Pancreas (tissue), 10 donors: ENCODE measurements at regions not wholly inside any gene's neighbourhood (a gene's known extent, or its start where the extent isn't known, plus 50 kb on each side); places are given as distances from the start of the nearest gene placed in this dataset.

Experiments
- ATAC-seq, 4 donors: fragments of 200-7000 bp; cut with Tn5 transposase; one replicate each; pipeline versions ENCODE4 v1.8.0 to v1.9.1; 2020; ENCODE audit warnings: mild to moderate bottlenecking in 4 of 4, moderate library complexity in 4 of 4
- DNase-seq, 6 donors: peaks; one replicate each; pipeline ENCODE4 v3.0.0-alpha.2; 2020
- FAIRE-seq: peaks from 2 replicates; lab custom pipeline; 2012; peaks lifted over from hg19 to GRCh38; lab: Jason Lieb, UNC
- H3K27ac ChIP-seq, 4 donors: fragments of 200-600 bp; sonication (generic); 1 replicate in 3 of 4; 2 replicates in 1 of 4; pipeline versions ENCODE4 v1.5.0 to v1.8.0; 2020
- H3K27me3 ChIP-seq, 4 donors: fragments of 200-600 bp; one replicate each; pipeline ENCODE4 v1.8.0; 2021
- H3K36me3 ChIP-seq, 3 donors: fragments of 200-600 bp; sonication (generic) in 1 of 3; one replicate each; pipeline versions ENCODE4 v1.5.0 to v1.8.0; 2020 to 2021
- H3K4me1 ChIP-seq, 3 donors: fragments of 200-600 bp; one replicate each; pipeline ENCODE4 v1.8.0; 2021
- H3K4me3 ChIP-seq, 4 donors: fragments of 200-600 bp; sonication (generic) in 2 of 4; one replicate each; pipeline versions ENCODE4 v1.5.0 to v1.8.0; 2020 to 2021
- H3K9me3 ChIP-seq, 4 donors: fragments of 200-600 bp; one replicate each; pipeline ENCODE4 v1.8.0; 2021
- WGBS, 2 donors: extraction: QIAGEN DNeasy Blood & Tissue Kit; methylation state at CpG; one replicate each; pipeline ENCODE4 v1.1.7; 2013; 5-methylcytosine and 5-hydroxymethylcytosine counted together
- intact Hi-C, 3 donors: fragments of 100-400 bp; cut with DNase I; formaldehyde crosslinking; loops; one replicate each; pipeline versions ENCODE4 v1.11.1 to v1.14.2; 2022
- TF ChIP-seq, protein P1 (sequence below), 4 donors: fragments of 200-600 bp; sonication (generic) in 3 of 4; IDR thresholded peaks; one replicate each; pipeline versions ENCODE4 v1.5.0 to v1.8.0; 2021; ENCODE audit warnings: antibody characterized with exemption in 4 of 4
- donor health status: healthy with polysubstance abuse.
- donor health status: DM: no; HTN: no; CAD: no; lungs with moderate emphysema.
- donor health status: DM: no; HTN: no; CAD: no.
- donor health status: control.
- donor health status: control.
- donor health status: Bipolar disorder and iron deficiency.
- donor health status: DM: yes; HTN: yes; CAD: no.
- donor health status: DM: no; HTN: no; CAD: no.
- donor health status: DM: no; HTN: no; CAD: no.
- donor health status: DM: yes; HTN: yes; CAD: no.

DNA sequence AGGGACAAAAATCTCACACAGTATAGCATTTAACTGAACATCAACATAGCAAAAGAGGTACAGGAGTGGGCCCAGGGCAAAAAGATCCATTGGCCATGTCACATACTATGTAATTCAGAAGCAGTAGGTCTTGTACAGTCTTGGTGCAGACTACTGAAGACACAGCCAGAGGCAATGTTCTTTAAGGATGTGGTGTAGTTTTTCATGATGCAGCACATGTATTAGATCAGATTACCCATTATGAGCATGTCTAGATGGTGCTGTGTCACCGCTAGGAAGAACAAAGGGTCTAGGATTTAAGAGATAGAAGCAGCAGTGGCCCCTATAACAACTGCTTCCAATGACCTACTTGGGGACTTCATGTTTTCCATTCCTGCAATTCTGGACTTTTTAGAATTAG lies 610.4 kb upstream of the MEF2C start:
- FAIRE-seq (no peak), DNase-seq (no peak), ATAC-seq (no peak)
- 85 to 95% methylated on average over 1 of the region's 1 CpG for WGBS, 2 donors
- Histone ChIP-seq H3K4me3 (no peak overlapping the region), H3K4me1 (no peaks in the 10 kb centered on the region), H3K9me3 (no peaks in the 10 kb centered on the region), H3K36me3 (no peaks in the 10 kb centered on the region), H3K27me3 (no peaks in the 10 kb centered on the region), H3K27ac (no peak overlapping the region)
- TF ChIP-seq, protein P1, sequence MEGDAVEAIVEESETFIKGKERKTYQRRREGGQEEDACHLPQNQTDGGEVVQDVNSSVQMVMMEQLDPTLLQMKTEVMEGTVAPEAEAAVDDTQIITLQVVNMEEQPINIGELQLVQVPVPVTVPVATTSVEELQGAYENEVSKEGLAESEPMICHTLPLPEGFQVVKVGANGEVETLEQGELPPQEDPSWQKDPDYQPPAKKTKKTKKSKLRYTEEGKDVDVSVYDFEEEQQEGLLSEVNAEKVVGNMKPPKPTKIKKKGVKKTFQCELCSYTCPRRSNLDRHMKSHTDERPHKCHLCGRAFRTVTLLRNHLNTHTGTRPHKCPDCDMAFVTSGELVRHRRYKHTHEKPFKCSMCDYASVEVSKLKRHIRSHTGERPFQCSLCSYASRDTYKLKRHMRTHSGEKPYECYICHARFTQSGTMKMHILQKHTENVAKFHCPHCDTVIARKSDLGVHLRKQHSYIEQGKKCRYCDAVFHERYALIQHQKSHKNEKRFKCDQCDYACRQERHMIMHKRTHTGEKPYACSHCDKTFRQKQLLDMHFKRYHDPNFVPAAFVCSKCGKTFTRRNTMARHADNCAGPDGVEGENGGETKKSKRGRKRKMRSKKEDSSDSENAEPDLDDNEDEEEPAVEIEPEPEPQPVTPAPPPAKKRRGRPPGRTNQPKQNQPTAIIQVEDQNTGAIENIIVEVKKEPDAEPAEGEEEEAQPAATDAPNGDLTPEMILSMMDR (IDR thresholded peaks at IDR 0.05): no peak
- intact Hi-C loops: no loop called here

DNA sequence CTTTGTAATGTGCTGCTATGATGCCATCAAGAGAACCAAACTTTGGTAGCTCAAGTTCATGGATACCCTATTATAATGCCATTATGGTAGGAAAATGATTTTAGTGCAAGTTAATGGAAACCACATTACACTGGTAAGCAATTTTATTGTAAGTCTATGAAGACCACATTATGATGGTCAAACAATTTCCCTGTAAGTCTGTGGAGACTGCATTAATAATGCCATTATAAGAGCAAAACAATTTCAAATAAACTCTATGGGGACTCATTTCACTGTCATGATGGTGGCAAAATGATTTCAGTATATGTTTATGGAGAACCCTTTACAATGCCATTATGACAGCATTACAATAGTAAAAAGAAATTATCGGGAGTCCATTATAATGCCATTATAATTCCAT lies 602.0 kb upstream of the MEF2C start:
- TF ChIP-seq, protein P1 (IDR thresholded peaks at IDR 0.05): no peak
- H3K4me1 ChIP-seq: no peaks in the 10 kb centered on the region
- FAIRE-seq: no peak
- no peak overlapping the region for H3K4me3 ChIP-seq
- no peak for DNase-seq
- no peaks in the 10 kb centered on the region for H3K27me3 ChIP-seq
- H3K27ac ChIP-seq: no peak overlapping the region
- ATAC-seq: no peak
- no peaks in the 10 kb centered on the region for H3K36me3 ChIP-seq
- H3K9me3 ChIP-seq: no peaks in the 10 kb centered on the region
- intact Hi-C loops: no loop called here
- 92 to 95% methylated on average over 1 of the region's 1 CpG for WGBS, 2 donors

DNA sequence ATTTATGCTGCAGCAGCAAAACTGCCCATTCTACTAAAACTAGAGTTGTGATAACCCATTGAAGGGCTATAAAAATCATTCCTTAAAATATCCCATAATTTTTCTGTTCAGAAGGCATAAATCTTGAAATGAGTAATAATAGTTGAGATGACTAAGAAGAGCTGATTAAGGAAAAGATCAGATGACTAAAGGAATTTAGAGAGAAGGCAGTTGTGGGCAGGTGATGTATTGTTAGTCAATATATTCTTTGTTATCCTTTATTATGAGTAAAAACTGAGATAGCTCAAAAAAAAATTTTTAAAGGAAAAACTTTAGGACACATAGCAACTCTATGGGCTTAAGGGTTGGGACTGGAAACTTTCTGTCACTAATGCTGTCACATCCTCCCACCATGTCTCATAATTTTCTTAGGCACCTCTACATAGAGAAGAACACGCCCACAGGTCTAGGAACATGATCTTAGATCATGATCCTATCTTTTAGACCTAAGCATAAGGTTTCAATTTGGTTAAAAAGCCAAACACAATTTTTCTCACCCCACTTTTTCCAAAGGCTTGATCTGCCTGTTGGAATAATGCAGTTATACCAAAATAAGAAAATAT lies 597.5 kb upstream of the MEF2C start:
- ATAC-seq (no peak), DNase-seq (no peak), FAIRE-seq (no peak)
- intact Hi-C loops: no loop called here
- H3K27me3 ChIP-seq: no peaks in the 10 kb centered on the region
- H3K36me3 ChIP-seq: no peaks in the 10 kb centered on the region
- H3K4me1 ChIP-seq: no peaks in the 10 kb centered on the region
- TF ChIP-seq, protein P1 (IDR thresholded peaks at IDR 0.05): no peak
- H3K27ac ChIP-seq: no peak overlapping the region
- WGBS, 2 donors: 85 to 92% methylated on average over 1 of the region's 1 CpG
- H3K4me3 ChIP-seq: no peak overlapping the region
- H3K9me3 ChIP-seq: no peaks in the 10 kb centered on the region

DNA sequence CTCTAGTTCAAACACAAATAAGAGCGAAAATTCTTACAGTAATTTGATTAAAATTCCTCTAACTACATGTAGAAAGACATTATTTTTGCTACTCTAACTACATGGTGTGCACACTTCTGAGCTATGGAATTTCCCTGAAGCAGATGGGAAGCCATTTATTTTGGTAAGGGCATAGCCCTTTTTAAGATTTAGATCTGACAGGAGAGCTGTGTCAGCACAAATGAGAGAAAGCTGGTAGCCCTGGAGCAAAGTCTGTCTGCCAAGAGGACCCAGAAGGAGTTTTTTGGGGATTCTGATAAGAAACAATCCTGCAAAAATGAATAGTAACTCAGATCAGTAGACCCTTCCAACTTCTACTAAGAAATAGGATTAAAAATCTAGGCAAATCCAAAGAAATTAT lies 595.9 kb upstream of the MEF2C start:
- Histone ChIP-seq H3K4me1 (no peaks in the 10 kb centered on the region), H3K27me3 (no peaks in the 10 kb centered on the region), H3K27ac (no peak overlapping the region), H3K4me3 (no peak overlapping the region), H3K36me3 (no peaks in the 10 kb centered on the region), H3K9me3 (no peaks in the 10 kb centered on the region)
- intact Hi-C loops: no loop called here
- 89 to 90% methylated on average over 1 of the region's 1 CpG for WGBS, 2 donors
- no peak for FAIRE-seq
- TF ChIP-seq, protein P1 (IDR thresholded peaks at IDR 0.05): no peak
- no peak for DNase-seq
- no peak for ATAC-seq

DNA sequence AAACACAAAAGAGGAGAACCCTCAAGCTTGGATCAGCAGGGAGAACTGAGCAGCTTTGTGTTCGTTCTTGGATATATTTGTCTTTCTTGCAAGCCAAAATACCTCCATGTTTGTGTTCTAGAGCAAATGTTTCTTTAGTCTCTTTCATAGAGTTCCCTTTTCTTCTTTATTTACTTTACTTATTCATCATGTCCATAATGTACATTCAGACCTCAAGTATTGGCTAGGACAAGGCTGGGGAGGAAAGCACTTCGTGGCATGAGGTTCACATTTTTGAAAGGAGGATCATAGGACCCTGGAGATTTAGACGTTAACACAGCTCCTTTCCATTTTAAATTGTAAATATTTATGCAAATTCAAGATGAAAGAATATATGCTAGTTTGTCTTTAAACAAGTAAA lies 590.2 kb upstream of the MEF2C start:
- WGBS, 2 donors: 68 to 75% methylated on average over 3 of the region's 3 CpGs
- no peaks in the 10 kb centered on the region for H3K36me3 ChIP-seq
- H3K4me3 ChIP-seq: no peak overlapping the region
- DNase-seq (no peak), FAIRE-seq (no peak), ATAC-seq (no peak)
- intact Hi-C loops: no loop called here
- TF ChIP-seq, protein P1 (IDR thresholded peaks at IDR 0.05): no peak
- no peaks in the 10 kb centered on the region for H3K4me1 ChIP-seq
- no peaks in the 10 kb centered on the region for H3K27me3 ChIP-seq
- H3K9me3 ChIP-seq: no peaks in the 10 kb centered on the region
- H3K27ac ChIP-seq: no peak overlapping the region
